ENCODE measurements at regions not wholly inside any gene's neighbourhood (a gene's known extent, or its start where the extent isn't known, plus 50 kb on each side); places are given as distances from the start of the nearest gene placed in this dataset.

DNA sequence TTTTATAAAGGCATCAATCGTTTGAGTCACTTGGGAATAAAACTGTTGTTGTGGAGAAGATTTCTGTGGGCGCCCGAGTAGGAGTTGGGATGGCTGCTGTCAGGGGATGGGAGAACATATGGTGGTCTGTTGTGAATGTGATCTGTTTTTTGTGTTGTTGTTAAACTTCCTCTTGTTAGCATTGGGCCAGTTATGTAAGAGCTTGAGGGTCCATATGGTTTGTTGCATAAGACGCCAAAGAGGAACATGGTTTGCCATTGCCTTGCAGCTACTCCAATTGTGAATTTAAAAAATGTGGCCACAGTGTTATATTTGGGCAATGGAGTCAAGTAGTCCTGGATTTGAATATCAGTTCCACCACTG, 136.1 kb upstream of the JUN start:
- H3K4me3 Mint-ChIP-seq, result no peak overlapping the region
- WGBS, 2 experiments (ENCODE audit: insufficient coverage in 1 of 2, insufficient read length in 1 of 2), result 92% methylated on average over 1 to 4 of the region's 4 CpGs
- H3K9me3 ChIP-seq (ENCODE audit: control insufficient read depth, low read length), result peaks cover 10% of the 10 kb centered on the region

DNA sequence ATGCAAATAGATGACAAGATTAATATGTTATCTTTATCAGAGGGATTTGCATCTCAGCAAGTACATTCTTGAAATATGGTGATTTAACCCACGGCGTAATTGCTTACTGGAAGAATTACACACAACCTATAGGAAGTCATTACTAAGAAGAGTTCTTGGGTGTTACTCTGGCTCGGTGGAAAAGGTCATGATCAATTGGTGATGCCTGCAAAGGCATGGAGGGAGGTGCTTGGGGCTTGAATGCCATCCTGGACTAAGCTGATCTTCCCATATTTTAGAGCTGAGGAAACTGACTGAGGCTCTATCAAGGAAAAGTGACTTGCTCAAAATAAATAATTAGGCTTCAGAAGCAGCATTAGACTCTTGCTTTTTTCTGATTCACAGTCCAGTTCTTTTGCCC, 137.5 kb upstream of the JUN start:
- no peak overlapping the region for H3K4me3 ChIP-seq (ENCODE audit: low read length)
- no peak overlapping the region for H3K27ac Mint-ChIP-seq
- no peak for DNase-seq
- peaks cover 11% of the 10 kb centered on the region for H3K27me3 ChIP-seq (ENCODE audit: control insufficient read depth, insufficient read depth, low read length, poor library complexity, severe bottlenecking)
- no peak overlapping the region for H3K4me3 Mint-ChIP-seq
- H3K4me1 Mint-ChIP-seq, result peaks cover 5% of the 10 kb centered on the region
- H3K9me3 ChIP-seq (ENCODE audit: control insufficient read depth, low read length), result peaks cover 3% of the 10 kb centered on the region
- TF ChIP-seq, protein P1, sequence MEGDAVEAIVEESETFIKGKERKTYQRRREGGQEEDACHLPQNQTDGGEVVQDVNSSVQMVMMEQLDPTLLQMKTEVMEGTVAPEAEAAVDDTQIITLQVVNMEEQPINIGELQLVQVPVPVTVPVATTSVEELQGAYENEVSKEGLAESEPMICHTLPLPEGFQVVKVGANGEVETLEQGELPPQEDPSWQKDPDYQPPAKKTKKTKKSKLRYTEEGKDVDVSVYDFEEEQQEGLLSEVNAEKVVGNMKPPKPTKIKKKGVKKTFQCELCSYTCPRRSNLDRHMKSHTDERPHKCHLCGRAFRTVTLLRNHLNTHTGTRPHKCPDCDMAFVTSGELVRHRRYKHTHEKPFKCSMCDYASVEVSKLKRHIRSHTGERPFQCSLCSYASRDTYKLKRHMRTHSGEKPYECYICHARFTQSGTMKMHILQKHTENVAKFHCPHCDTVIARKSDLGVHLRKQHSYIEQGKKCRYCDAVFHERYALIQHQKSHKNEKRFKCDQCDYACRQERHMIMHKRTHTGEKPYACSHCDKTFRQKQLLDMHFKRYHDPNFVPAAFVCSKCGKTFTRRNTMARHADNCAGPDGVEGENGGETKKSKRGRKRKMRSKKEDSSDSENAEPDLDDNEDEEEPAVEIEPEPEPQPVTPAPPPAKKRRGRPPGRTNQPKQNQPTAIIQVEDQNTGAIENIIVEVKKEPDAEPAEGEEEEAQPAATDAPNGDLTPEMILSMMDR (conservative IDR thresholded peaks at IDR 0.05), result no peak
- H3K9ac ChIP-seq (ENCODE audit: extremely low read depth, low read length, poor library complexity, severe bottlenecking), result no peak overlapping the region
- no peak overlapping the region for H3K27ac ChIP-seq (ENCODE audit: low read depth, low read length)
- H3K27me3 Mint-ChIP-seq (ENCODE audit: insufficient read depth), result peaks cover 13% of the 10 kb centered on the region
- H3K4me1 ChIP-seq (ENCODE audit: control insufficient read depth, insufficient read depth, low read length), result no peaks in the 10 kb centered on the region
- no peaks in the 10 kb centered on the region for H3K36me3 Mint-ChIP-seq (ENCODE audit: low read depth)
- WGBS, 2 experiments (ENCODE audit: insufficient coverage in 1 of 2, insufficient read length in 1 of 2), result 91 to 93% methylated on average over 3 of the region's 3 CpGs
- peaks cover 2% of the 10 kb centered on the region for H3K9me3 Mint-ChIP-seq
- H3K36me3 ChIP-seq (ENCODE audit: control insufficient read depth, insufficient read depth, low read length), result no peaks in the 10 kb centered on the region

More for the DNA sequence above, 136.1 kb upstream of the JUN start:
- H3K36me3 ChIP-seq (ENCODE audit: control insufficient read depth, insufficient read depth, low read length), result no peaks in the 10 kb centered on the region
- no peak for DNase-seq
- Mint-ChIP-seq H3K27ac (no peak overlapping the region), H3K4me1 (no peaks in the 10 kb centered on the region), H3K36me3 (ENCODE audit: low read depth) (no peaks in the 10 kb centered on the region), H3K9me3 (peaks cover 11% of the 10 kb centered on the region), H3K27me3 (ENCODE audit: insufficient read depth) (peaks cover 13% of the 10 kb centered on the region)
- H3K4me3 ChIP-seq (ENCODE audit: low read length), result no peak overlapping the region
- peaks cover 11% of the 10 kb centered on the region for H3K27me3 ChIP-seq (ENCODE audit: control insufficient read depth, insufficient read depth, low read length, poor library complexity, severe bottlenecking)
- no peaks in the 10 kb centered on the region for H3K4me1 ChIP-seq (ENCODE audit: control insufficient read depth, insufficient read depth, low read length)
- no peak overlapping the region for H3K27ac ChIP-seq (ENCODE audit: low read depth, low read length)
- TF ChIP-seq, protein P1 (conservative IDR thresholded peaks at IDR 0.05), result no peak
- H3K9ac ChIP-seq (ENCODE audit: extremely low read depth, low read length, poor library complexity, severe bottlenecking), result no peak overlapping the region

DNA sequence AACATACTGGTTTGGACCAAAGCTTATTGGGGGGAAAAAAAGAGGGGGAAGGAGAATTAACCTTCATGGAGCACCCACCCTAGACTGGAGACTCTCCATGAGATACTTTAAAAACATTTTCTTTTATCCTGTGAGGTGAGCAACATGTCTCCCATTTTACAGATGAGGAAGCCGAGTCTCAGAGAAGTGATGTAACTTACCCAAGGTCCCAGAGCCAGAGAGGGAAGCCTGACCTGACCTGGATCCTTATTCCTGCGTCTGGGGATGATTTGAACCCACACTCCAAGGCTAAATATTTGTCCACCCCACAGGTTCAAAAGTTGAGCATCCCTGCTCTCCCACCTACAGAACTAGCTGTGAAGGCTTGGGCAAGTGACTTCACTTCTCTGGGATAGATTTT, 137.9 kb upstream of the JUN start:
- Mint-ChIP-seq H3K4me1 (peaks cover 5% of the 10 kb centered on the region), H3K27me3 (ENCODE audit: insufficient read depth) (peaks cover 13% of the 10 kb centered on the region), H3K36me3 (ENCODE audit: low read depth) (no peaks in the 10 kb centered on the region), H3K4me3 (no peak overlapping the region), H3K27ac (no peak overlapping the region), H3K9me3 (no peaks in the 10 kb centered on the region)
- Histone ChIP-seq H3K36me3 (ENCODE audit: control insufficient read depth, insufficient read depth, low read length) (no peaks in the 10 kb centered on the region), H3K9ac (ENCODE audit: extremely low read depth, low read length, poor library complexity, severe bottlenecking) (no peak overlapping the region), H3K27ac (ENCODE audit: low read depth, low read length) (no peak overlapping the region), H3K4me3 (ENCODE audit: low read length) (no peak overlapping the region), H3K27me3 (ENCODE audit: control insufficient read depth, insufficient read depth, low read length, poor library complexity, severe bottlenecking) (peaks cover 11% of the 10 kb centered on the region), H3K9me3 (ENCODE audit: control insufficient read depth, low read length) (peaks cover 3% of the 10 kb centered on the region), H3K4me1 (ENCODE audit: control insufficient read depth, insufficient read depth, low read length) (no peaks in the 10 kb centered on the region)
- TF ChIP-seq, protein P1 (conservative IDR thresholded peaks at IDR 0.05), result no peak
- WGBS, 2 experiments (ENCODE audit: insufficient coverage in 1 of 2, insufficient read length in 1 of 2), result 88 to 94% methylated on average over 1 to 2 of the region's 2 CpGs
- no peak for DNase-seq

All from endodermal cell (in vitro differentiated cells).